K562 (cell line): ENCODE measurements at regions not wholly inside any gene's neighbourhood (a gene's known extent, or its start where the extent isn't known, plus 50 kb on each side); places are given as distances from the start of the nearest gene placed in this dataset.

Experiments
- ATAC-seq: fragments of 200-7000 bp; cut with Tn5 transposase; 3 replicates; pipeline ENCODE4 v1.9.1; 2020; ENCODE audit warnings: moderate library complexity
- BruUV-seq: library from RNA; stranded (reverse); fragments of 400-500 nt; replicated peaks from 2 replicates; lab custom pipeline; 2021; lab: Mats Ljungman, UMichigan
- CTCF ChIA-PET: fragments of 300-600 bp; formaldehyde crosslinking; extraction: SDS; loops from one replicate; lab custom pipeline; 2021; ENCODE audit warnings: low intra/inter-chr PET ratio; lab: Yijun Ruan, JAX
- POLR2A ChIA-PET: fragments of 300-600, 350-650 bp; sonication (Branson Sonifier 250); formaldehyde crosslinking; extraction: SDS; loops from one replicate; lab custom pipeline; 2021; ENCODE audit warnings: antibody characterized with exemption, inconsistent platforms; lab: Yijun Ruan, JAX
- DNase-seq, 4 experiments: peaks; one replicate each; pipeline versions ENCODE4 v3.0.0 to v3.0.0-alpha.2; 2011 to 2018; ENCODE audit warnings: low spot score in 3 of 4, mixed read lengths in 3 of 4; ENCODE audit errors: extremely low read depth in 1 of 4
- FAIRE-seq: peaks from 2 replicates; lab custom pipeline; 2011; peaks lifted over from hg19 to GRCh38; lab: Jason Lieb, UNC
- H2AFZ ChIP-seq: 2 replicates; pipeline ENCODE4 v1.6.0; 2011; ENCODE audit warnings: low read depth, low read length, control low read depth, inconsistent platforms
- H3K27ac ChIP-seq: fragments of 200-600 bp; 3 replicates; pipeline ENCODE4 v1.8.0; 2011; ENCODE audit warnings: low read depth, mild to moderate bottlenecking, control low read depth, inconsistent platforms, low read length, moderate library complexity, mixed read lengths; ENCODE audit errors: extremely low read depth
- H3K27me3 ChIP-seq, 2 experiments: fragments of 300-600 bp in 1 of 2; 2 replicates in 1 of 2; 3 replicates in 1 of 2; pipeline versions ENCODE4 v1.6.0 to v1.8.0; 2011; ENCODE audit warnings: inconsistent platforms in 2 of 2, low read length in 2 of 2, mild to moderate bottlenecking in 1 of 2, mixed read lengths in 1 of 2, moderate library complexity in 1 of 2; ENCODE audit not compliant: control insufficient read depth in 2 of 2, insufficient read depth in 2 of 2
- H3K36me3 ChIP-seq: fragments of 300-600 bp; 3 replicates; pipeline ENCODE4 v1.8.0; 2011; ENCODE audit warnings: mild to moderate bottlenecking, low read length, inconsistent platforms; ENCODE audit not compliant: control insufficient read depth, insufficient read depth
- H3K4me1 ChIP-seq, 2 experiments: fragments of 200-600 bp in 1 of 2; replicated peaks in 1 of 2; 2 replicates in 1 of 2; 3 replicates in 1 of 2; pipeline versions ENCODE4 v1.5.1 to v1.8.0; 2011; ENCODE audit warnings: inconsistent platforms in 2 of 2, low read length in 2 of 2, mild to moderate bottlenecking in 1 of 2, mixed read lengths in 1 of 2, moderate library complexity in 1 of 2; ENCODE audit not compliant: control insufficient read depth in 2 of 2, insufficient read depth in 2 of 2
- H3K4me2 ChIP-seq: 2 replicates; pipeline ENCODE4 v1.6.1; 2011; ENCODE audit warnings: low read length, control low read depth, inconsistent platforms, mixed read lengths; ENCODE audit not compliant: insufficient read depth
- H3K4me3 ChIP-seq: fragments of 200-600 bp; sonication (generic), shearing (Covaris generic); 2 replicates; pipeline ENCODE4 v1.5.1; 2016; ENCODE audit warnings: control low read depth, inconsistent platforms
- H3K79me2 ChIP-seq: fragments of 200-600 bp; 3 replicates; pipeline ENCODE4 v1.8.0; 2011; ENCODE audit warnings: low read length, inconsistent platforms; ENCODE audit not compliant: control insufficient read depth, insufficient read depth
- H3K9ac ChIP-seq, 2 experiments: 2 replicates each; pipeline versions ENCODE4 v1.6.0 to v1.6.1; 2011; ENCODE audit warnings: low read depth in 2 of 2, low read length in 2 of 2, control low read depth in 1 of 2, inconsistent platforms in 1 of 2, mild to moderate bottlenecking in 1 of 2, mixed read lengths in 1 of 2; ENCODE audit not compliant: insufficient read depth in 1 of 2
- H3K9me1 ChIP-seq: one replicate; pipeline ENCODE4 v1.6.0; 2011; ENCODE audit warnings: inconsistent platforms, mild to moderate bottlenecking, low read length, moderate library complexity; ENCODE audit not compliant: control insufficient read depth, insufficient read depth
- H3K9me3 ChIP-seq: replicated peaks from 2 replicates; pipeline ENCODE4 v1.5.1; 2011; ENCODE audit warnings: low read depth, low read length, inconsistent platforms; ENCODE audit not compliant: control insufficient read depth, insufficient read depth
- H4K20me1 ChIP-seq: replicated peaks from 2 replicates; pipeline ENCODE4 v1.6.1; 2011; ENCODE audit warnings: low read length, inconsistent platforms, mixed read lengths; ENCODE audit not compliant: control insufficient read depth, insufficient read depth
- ETS2 ChIP-seq: IDR thresholded peaks from 2 replicates; pipeline ENCODE4 v1.6.1; 2016; ENCODE audit warnings: borderline replicate concordance, missing genetic modification characterization, mild to moderate bottlenecking, moderate library complexity, missing compliant biosample characterization; ENCODE audit not compliant: poor library complexity, severe bottlenecking
- GATA2 ChIP-seq: sonication (generic); formaldehyde crosslinking; IDR thresholded peaks from 2 replicates; pipeline ENCODE4 v1.4.0; 2020; ENCODE audit warnings: mild to moderate bottlenecking, missing genetic modification reagents
- HDAC2 ChIP-seq: fragments of 450-650 bp; IDR thresholded peaks from 2 replicates; pipeline ENCODE4 v1.6.1; 2016; ENCODE audit warnings: mild to moderate bottlenecking
- MCM2 ChIP-seq: fragments of 450-650 bp; IDR thresholded peaks from 2 replicates; pipeline ENCODE4 v1.6.1; 2017; ENCODE audit warnings: low read depth, mild to moderate bottlenecking
- NR2C1 ChIP-seq, 2 experiments: fragments of 450-650 bp; IDR thresholded peaks; 2 replicates each; pipeline ENCODE4 v1.6.1; 2017; ENCODE audit warnings: mild to moderate bottlenecking in 2 of 2, antibody characterized with exemption in 1 of 2, inconsistent platforms in 1 of 2, missing compliant biosample characterization in 1 of 2, missing genetic modification characterization in 1 of 2
- SMARCC2 ChIP-seq: fragments of 450-650 bp; IDR thresholded peaks from 2 replicates; pipeline ENCODE4 v1.6.1; 2017; ENCODE audit warnings: antibody characterized with exemption, moderate library complexity, mild to moderate bottlenecking, low read depth
- ZNF778 ChIP-seq: fragments of 450-650 bp; formaldehyde crosslinking; IDR thresholded peaks from 2 replicates; pipeline ENCODE4 v1.4.0; 2020; ENCODE audit warnings: mild to moderate bottlenecking, moderate library complexity
- WGBS: fragments of 100-300 bp; shearing (Covaris generic); methylation state at CpG from one replicate; pipeline ENCODE4 v1.1.6; 2016; ENCODE audit warnings: low coverage, mixed read lengths; ENCODE audit not compliant: insufficient coverage; ENCODE audit errors: missing lambda C conversion rate; 5-methylcytosine and 5-hydroxymethylcytosine counted together
- in situ Hi-C: fragments of 300-500 bp; cut with MboI; formaldehyde crosslinking; loops from 4 replicates; pipeline ENCODE4 v1.15.0; 2018; ENCODE audit warnings: inconsistent platforms, mixed read lengths
- intact Hi-C: fragments of 100-400 bp; cut with micrococcal nuclease; formaldehyde crosslinking; loops from 2 replicates; pipeline ENCODE4 v1.14.2; 2022
- TF ChIP-seq, protein P1 (sequence below), 3 experiments: IDR thresholded peaks in 2 of 3; conservative IDR thresholded peaks in 1 of 3; 2 replicates each; pipeline ENCODE4 v1.5.1; 2011 to 2012; ENCODE audit warnings: low read length in 3 of 3, mild to moderate bottlenecking in 3 of 3, control low read depth in 2 of 3, improper control_type of control experiment in 1 of 3, inconsistent platforms in 1 of 3, low read depth in 1 of 3, mixed read lengths in 1 of 3, moderate library complexity in 1 of 3; ENCODE audit not compliant: insufficient read depth in 2 of 3
- TF ChIP-seq, protein P2 (sequence below), 2 experiments: fragments of 450-650 bp in 1 of 2; sonication (generic) in 1 of 2; formaldehyde crosslinking in 1 of 2; IDR thresholded peaks; 2 replicates each; pipeline versions ENCODE4 v1.7.1 to v1.9.0; 2016 to 2022; ENCODE audit warnings: inconsistent platforms in 1 of 2, mild to moderate bottlenecking in 1 of 2, missing genetic modification reagents in 1 of 2
- TF ChIP-seq, protein P3 (sequence below): sonication (generic); formaldehyde crosslinking; IDR thresholded peaks from 2 replicates; pipeline ENCODE4 v1.9.0; 2022; ENCODE audit warnings: mild to moderate bottlenecking, missing genetic modification reagents

DNA sequence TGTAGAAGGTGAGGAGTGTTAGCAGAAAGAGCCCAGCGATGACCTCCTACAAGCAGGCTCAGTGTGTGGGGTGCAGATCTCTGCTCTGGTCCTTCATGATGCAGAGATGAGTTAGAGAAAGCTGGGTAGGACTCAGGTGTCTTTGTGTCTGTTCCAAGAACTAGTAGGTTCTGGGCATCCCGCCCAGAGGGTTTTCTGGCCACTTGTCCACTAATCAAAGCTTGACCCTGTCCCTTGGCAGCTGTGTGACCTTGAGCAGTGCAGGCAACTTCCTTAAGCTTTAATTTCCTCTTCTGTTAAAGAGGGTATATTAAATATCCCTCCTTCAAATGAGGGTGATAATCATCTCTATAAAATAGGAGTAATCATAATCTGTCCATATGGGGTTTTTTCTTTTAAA, 54.7 kb upstream of the WNT4 start:
- in situ Hi-C loops (no loop called here), intact Hi-C loops (no loop called here)
- no TSS peak for BruUV-seq
- Histone ChIP-seq H3K9me3 (no peaks in the 10 kb centered on the region), H3K4me1 (no peaks in the 10 kb centered on the region), H4K20me1 (no peaks in the 10 kb centered on the region), H3K27ac (no peak overlapping the region), H3K9ac (no peak overlapping the region), H3K36me3 (no peaks in the 10 kb centered on the region), H3K4me3 (no peak overlapping the region), H3K79me2 (no peaks in the 10 kb centered on the region), H2AFZ (no peak overlapping the region), H3K4me2 (no peak overlapping the region), H3K9me1 (no peaks in the 10 kb centered on the region), H3K27me3 (peaks cover 23 to 35% of the 10 kb centered on the region in 2 experiments)
- POLR2A ChIA-PET, result interaction anchor here (0.6 kb wide), 1 partner anchor 53 kb away, joined by 3 read pairs; no protein-coding TSS in a partner anchor
- DNase-seq, result no peak
- WGBS, result 0% methylated on average over 2 of the region's 2 CpGs
- FAIRE-seq, result no peak
- no peak for ATAC-seq
- CTCF ChIA-PET, result no interaction called here
- no peak for TF ChIP-seq SMARCC2
- no peak for TF ChIP-seq HDAC2
- TF ChIP-seq, protein P1, sequence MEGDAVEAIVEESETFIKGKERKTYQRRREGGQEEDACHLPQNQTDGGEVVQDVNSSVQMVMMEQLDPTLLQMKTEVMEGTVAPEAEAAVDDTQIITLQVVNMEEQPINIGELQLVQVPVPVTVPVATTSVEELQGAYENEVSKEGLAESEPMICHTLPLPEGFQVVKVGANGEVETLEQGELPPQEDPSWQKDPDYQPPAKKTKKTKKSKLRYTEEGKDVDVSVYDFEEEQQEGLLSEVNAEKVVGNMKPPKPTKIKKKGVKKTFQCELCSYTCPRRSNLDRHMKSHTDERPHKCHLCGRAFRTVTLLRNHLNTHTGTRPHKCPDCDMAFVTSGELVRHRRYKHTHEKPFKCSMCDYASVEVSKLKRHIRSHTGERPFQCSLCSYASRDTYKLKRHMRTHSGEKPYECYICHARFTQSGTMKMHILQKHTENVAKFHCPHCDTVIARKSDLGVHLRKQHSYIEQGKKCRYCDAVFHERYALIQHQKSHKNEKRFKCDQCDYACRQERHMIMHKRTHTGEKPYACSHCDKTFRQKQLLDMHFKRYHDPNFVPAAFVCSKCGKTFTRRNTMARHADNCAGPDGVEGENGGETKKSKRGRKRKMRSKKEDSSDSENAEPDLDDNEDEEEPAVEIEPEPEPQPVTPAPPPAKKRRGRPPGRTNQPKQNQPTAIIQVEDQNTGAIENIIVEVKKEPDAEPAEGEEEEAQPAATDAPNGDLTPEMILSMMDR (IDR thresholded peaks at IDR 0.05 in 2 of 3, conservative IDR thresholded peaks at IDR 0.05 in 1 of 3; ENCODE audit: insufficient read depth in 2 of 3, low read depth in 1 of 3, low read length in 3 of 3), result no peak
- TF ChIP-seq MCM2, result no peak
- TF ChIP-seq, protein P2, sequence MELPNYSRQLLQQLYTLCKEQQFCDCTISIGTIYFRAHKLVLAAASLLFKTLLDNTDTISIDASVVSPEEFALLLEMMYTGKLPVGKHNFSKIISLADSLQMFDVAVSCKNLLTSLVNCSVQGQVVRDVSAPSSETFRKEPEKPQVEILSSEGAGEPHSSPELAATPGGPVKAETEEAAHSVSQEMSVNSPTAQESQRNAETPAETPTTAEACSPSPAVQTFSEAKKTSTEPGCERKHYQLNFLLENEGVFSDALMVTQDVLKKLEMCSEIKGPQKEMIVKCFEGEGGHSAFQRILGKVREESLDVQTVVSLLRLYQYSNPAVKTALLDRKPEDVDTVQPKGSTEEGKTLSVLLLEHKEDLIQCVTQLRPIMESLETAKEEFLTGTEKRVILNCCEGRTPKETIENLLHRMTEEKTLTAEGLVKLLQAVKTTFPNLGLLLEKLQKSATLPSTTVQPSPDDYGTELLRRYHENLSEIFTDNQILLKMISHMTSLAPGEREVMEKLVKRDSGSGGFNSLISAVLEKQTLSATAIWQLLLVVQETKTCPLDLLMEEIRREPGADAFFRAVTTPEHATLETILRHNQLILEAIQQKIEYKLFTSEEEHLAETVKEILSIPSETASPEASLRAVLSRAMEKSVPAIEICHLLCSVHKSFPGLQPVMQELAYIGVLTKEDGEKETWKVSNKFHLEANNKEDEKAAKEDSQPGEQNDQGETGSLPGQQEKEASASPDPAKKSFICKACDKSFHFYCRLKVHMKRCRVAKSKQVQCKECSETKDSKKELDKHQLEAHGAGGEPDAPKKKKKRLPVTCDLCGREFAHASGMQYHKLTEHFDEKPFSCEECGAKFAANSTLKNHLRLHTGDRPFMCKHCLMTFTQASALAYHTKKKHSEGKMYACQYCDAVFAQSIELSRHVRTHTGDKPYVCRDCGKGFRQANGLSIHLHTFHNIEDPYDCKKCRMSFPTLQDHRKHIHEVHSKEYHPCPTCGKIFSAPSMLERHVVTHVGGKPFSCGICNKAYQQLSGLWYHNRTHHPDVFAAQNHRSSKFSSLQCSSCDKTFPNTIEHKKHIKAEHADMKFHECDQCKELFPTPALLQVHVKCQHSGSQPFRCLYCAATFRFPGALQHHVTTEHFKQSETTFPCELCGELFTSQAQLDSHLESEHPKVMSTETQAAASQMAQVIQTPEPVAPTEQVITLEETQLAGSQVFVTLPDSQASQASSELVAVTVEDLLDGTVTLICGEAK (IDR thresholded peaks at IDR 0.05), result no peak
- TF ChIP-seq, protein P2 (CRISPR knock-in tag; IDR thresholded peaks at IDR 0.05), result no peak
- no peak for TF ChIP-seq ZNF778 (CRISPR knock-in tag)
- no peak for TF ChIP-seq ETS2 (tag)
- TF ChIP-seq GATA2 (CRISPR knock-in tag), result no peak
- TF ChIP-seq, protein P3, sequence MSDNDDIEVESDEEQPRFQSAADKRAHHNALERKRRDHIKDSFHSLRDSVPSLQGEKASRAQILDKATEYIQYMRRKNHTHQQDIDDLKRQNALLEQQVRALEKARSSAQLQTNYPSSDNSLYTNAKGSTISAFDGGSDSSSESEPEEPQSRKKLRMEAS, result no peak
- no peak for TF ChIP-seq NR2C1 (IDR thresholded peaks at IDR 0.05)
- no peak for TF ChIP-seq NR2C1 (tag; IDR thresholded peaks at IDR 0.05)
